Transverse colon (tissue), 4 donors: ENCODE measurements at regions not wholly inside any gene's neighbourhood (a gene's known extent, or its start where the extent isn't known, plus 50 kb on each side); places are given as distances from the start of the nearest gene placed in this dataset.
"Not testable (repeated sequence)": the region's sequence is repeated elsewhere in the genome, so short reads cannot be mapped to it uniquely, and the experiment has no call there.

Experiments
- DNase-seq: peaks from one replicate; pipeline ENCODE4 v3.0.0-alpha.2; 2019
- H3K27ac ChIP-seq, 4 donors: fragments of 200-600 bp; sonication (generic); 2 replicates each; pipeline ENCODE4 v1.5.1; 2016 to 2018; ENCODE audit warnings: inconsistent platforms in 4 of 4
- H3K27me3 ChIP-seq: fragments of 200-600 bp; sonication (generic); 2 replicates; pipeline ENCODE4 v1.5.1; 2017; ENCODE audit warnings: inconsistent platforms
- H3K36me3 ChIP-seq, 4 donors: fragments of 200-600 bp; sonication (generic); 2 replicates each; pipeline ENCODE4 v1.5.1; 2017 to 2019; ENCODE audit warnings: inconsistent platforms in 4 of 4
- H3K4me1 ChIP-seq, 4 donors: fragments of 200-600 bp; sonication (generic); 2 replicates each; pipeline ENCODE4 v1.5.1; 2017 to 2020; ENCODE audit warnings: inconsistent platforms in 4 of 4
- H3K4me3 ChIP-seq, 4 donors: fragments of 200-600 bp; sonication (generic); 1 replicate in 1 of 4; 2 replicates in 3 of 4; pipeline versions ENCODE4 v1.5.1 to v1.6.1; 2017 to 2019; ENCODE audit warnings: inconsistent platforms in 4 of 4
- H3K9me3 ChIP-seq, 2 donors: fragments of 200-600 bp; sonication (generic); 2 replicates each; pipeline ENCODE4 v1.5.1; 2017 to 2019; ENCODE audit warnings: inconsistent platforms in 2 of 2
- CTCF ChIP-seq, 5 experiments: fragments of 200-600 bp in 3 of 5; fragments of 450-650 bp in 2 of 5; sonication (generic) in 3 of 5; IDR thresholded peaks; 1 replicate in 2 of 5; 2 replicates in 3 of 5; pipeline ENCODE4 v1.5.1; 2016 to 2017; ENCODE audit warnings: antibody characterized with exemption in 5 of 5, inconsistent platforms in 3 of 5, mild to moderate bottlenecking in 2 of 5, moderate library complexity in 1 of 5
- EP300 ChIP-seq: sonication (generic); formaldehyde crosslinking; IDR thresholded peaks from one replicate; pipeline ENCODE4 v1.6.1; 2017; ENCODE audit warnings: antibody characterized with exemption, low read depth
- POLR2A ChIP-seq: fragments of 450-650 bp; IDR thresholded peaks from one replicate; pipeline ENCODE4 v1.6.1; 2016; ENCODE audit warnings: antibody characterized with exemption, mild to moderate bottlenecking, moderate library complexity
- POLR2AphosphoS5 ChIP-seq, 3 donors: sonication (generic); formaldehyde crosslinking; IDR thresholded peaks; one replicate each; pipeline ENCODE4 v1.6.1; 2016; ENCODE audit warnings: antibody characterized with exemption in 3 of 3
- WGBS, 2 donors: methylation state at CpG; one replicate each; pipeline ENCODE4 v1.1.5; 2018; ENCODE audit warnings: low coverage in 1 of 2; 5-methylcytosine and 5-hydroxymethylcytosine counted together
- in situ Hi-C, 4 donors: fragments of 200-750 bp; cut with MboI; loops; one replicate each; pipeline versions ENCODE4 v1.15.0 to v1.15.1; 2017; ENCODE audit warnings: low sequenced_read_pairs in 3 of 4, low pct_ligation_motif_present in 1 of 4, low pct_unique_long_range_greater_than_20kb in 1 of 4
- intact Hi-C: fragments of 100-400 bp; cut with DNase I; formaldehyde crosslinking; loops from one replicate; pipeline ENCODE4 v1.15.1; 2023; ENCODE audit warnings: low total_unique reads

- in situ Hi-C loops (no loop called here), intact Hi-C loops (no loop called here)
- Histone ChIP-seq H3K27ac (no peak overlapping the region), H3K27me3 (no peaks in the 10 kb centered on the region), H3K4me3 (no peak overlapping the region), H3K9me3 (no peaks in the 10 kb centered on the region), H3K36me3 (no peaks in the 10 kb centered on the region), H3K4me1 (no peaks in the 10 kb centered on the region)
- 37% methylated on average over 1 of the region's 1 CpG; no CpG with 5 or more reads in 1 of the 2 donors for WGBS, 2 donors
- TF ChIP-seq POLR2A (no peak), CTCF (IDR thresholded peaks at IDR 0.05) (no peak), EP300 (no peak), POLR2AphosphoS5 (IDR thresholded peaks at IDR 0.05) (no peak)
- DNase-seq, result no peak
These were observed 173.2 kb downstream of the BTBD3 start for GRCh38 chr20:12090920-12091319.

- H3K27ac ChIP-seq, result no peak overlapping the region
- in situ Hi-C loops, result no loop called here
- H3K36me3 ChIP-seq, result no peaks in the 10 kb centered on the region
- no peak for TF ChIP-seq EP300
- no peak for TF ChIP-seq CTCF (IDR thresholded peaks at IDR 0.05)
- no peak for TF ChIP-seq POLR2AphosphoS5 (IDR thresholded peaks at IDR 0.05)
- no peak for TF ChIP-seq POLR2A
- no peaks in the 10 kb centered on the region for H3K27me3 ChIP-seq
- 77 to 84% methylated on average over 9 to 10 of the region's 10 CpGs for WGBS, 2 donors
- DNase-seq, result no peak
- peaks cover 0 to 10% (median 5%) of the 10 kb centered on the region in 4 donors for H3K4me1 ChIP-seq
- no peak overlapping the region for H3K4me3 ChIP-seq
- H3K9me3 ChIP-seq, result no peaks in the 10 kb centered on the region
- intact Hi-C loops, result no loop called here
These were observed 175.5 kb downstream of the BTBD3 start for GRCh38 chr20:12093057-12093796.

- in situ Hi-C loops, H3K4me3 ChIP-seq, intact Hi-C loops, H3K9me3 ChIP-seq, H3K27ac ChIP-seq, DNase-seq, H3K36me3 ChIP-seq, H3K27me3 ChIP-seq: not testable (repeated sequence)
- 57 to 85% methylated on average over 1 to 3 of the region's 3 CpGs for WGBS, 2 donors
- peaks cover under 1 to 13% (median 9%) of the 10 kb centered on the region in 4 donors for H3K4me1 ChIP-seq
These were observed 176.1 kb downstream of the BTBD3 start for GRCh38 chr20:12093797-12094190.

- in situ Hi-C loops (no loop called here), intact Hi-C loops (no loop called here)
- Histone ChIP-seq H3K4me3 (no peak overlapping the region), H3K9me3 (no peaks in the 10 kb centered on the region), H3K27ac (no peak overlapping the region), H3K36me3 (no peaks in the 10 kb centered on the region), H3K4me1 (peaks cover 8 to 22% (median 19%) of the 10 kb centered on the region in 4 donors), H3K27me3 (no peaks in the 10 kb centered on the region)
- 66 to 93% methylated on average over 4 to 5 of the region's 5 CpGs for WGBS, 2 donors
- TF ChIP-seq CTCF (IDR thresholded peaks at IDR 0.05) (no peak), EP300 (no peak), POLR2AphosphoS5 (IDR thresholded peaks at IDR 0.05) (no peak), POLR2A (no peak)
- no peak for DNase-seq
These were observed 177.7 kb downstream of the BTBD3 start for GRCh38 chr20:12095180-12095920.
